ENCODE measurements at regions not wholly inside any gene's neighbourhood (a gene's known extent, or its start where the extent isn't known, plus 50 kb on each side); places are given as distances from the start of the nearest gene placed in this dataset.
"Not testable (repeated sequence)": the region's sequence is repeated elsewhere in the genome, so short reads cannot be mapped to it uniquely, and the experiment has no call there.

DNA sequence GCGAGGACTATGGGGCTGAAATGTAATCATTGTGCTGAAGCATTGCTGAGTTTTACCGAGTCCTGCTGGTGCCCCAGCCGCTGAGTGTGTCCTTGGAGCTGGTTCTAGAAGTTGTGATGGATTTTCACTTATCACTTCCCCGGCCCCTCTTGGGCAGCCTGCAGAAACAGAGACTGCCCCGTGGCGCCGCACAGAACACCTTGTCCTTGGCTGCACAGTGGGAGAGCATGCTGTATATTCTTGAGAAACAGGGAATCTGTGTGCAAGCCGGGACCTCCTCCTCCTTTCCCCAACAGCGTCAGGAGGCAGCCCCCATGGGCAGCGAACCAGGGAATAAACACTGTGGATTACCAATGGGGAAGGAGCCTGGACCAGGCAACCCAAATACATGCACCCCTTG, 90.6 kb upstream of the RUFY1 start:
- ATAC-seq (ENCODE audit: low FRiP score in 2 of 2), result no peak
- Histone ChIP-seq H3K36me3 (no peaks in the 10 kb centered on the region), H3K27me3 (no peaks in the 10 kb centered on the region), H3K4me1 (no peaks in the 10 kb centered on the region), H3K9me3 (peaks cover 0 to 7% (median 0%) of the 10 kb centered on the region in 4 donors), H3K4me3 (no peak overlapping the region), H3K27ac (no peak overlapping the region)
- peak in 1 of 2 donors; percentile 35 for DNase-seq
- TF ChIP-seq EP300 (IDR thresholded peaks at IDR 0.05) (no peak), POLR2A (IDR thresholded peaks at IDR 0.05) (no peak), POLR2AphosphoS5 (IDR thresholded peaks at IDR 0.05) (no peak)
- TF ChIP-seq, protein P1, sequence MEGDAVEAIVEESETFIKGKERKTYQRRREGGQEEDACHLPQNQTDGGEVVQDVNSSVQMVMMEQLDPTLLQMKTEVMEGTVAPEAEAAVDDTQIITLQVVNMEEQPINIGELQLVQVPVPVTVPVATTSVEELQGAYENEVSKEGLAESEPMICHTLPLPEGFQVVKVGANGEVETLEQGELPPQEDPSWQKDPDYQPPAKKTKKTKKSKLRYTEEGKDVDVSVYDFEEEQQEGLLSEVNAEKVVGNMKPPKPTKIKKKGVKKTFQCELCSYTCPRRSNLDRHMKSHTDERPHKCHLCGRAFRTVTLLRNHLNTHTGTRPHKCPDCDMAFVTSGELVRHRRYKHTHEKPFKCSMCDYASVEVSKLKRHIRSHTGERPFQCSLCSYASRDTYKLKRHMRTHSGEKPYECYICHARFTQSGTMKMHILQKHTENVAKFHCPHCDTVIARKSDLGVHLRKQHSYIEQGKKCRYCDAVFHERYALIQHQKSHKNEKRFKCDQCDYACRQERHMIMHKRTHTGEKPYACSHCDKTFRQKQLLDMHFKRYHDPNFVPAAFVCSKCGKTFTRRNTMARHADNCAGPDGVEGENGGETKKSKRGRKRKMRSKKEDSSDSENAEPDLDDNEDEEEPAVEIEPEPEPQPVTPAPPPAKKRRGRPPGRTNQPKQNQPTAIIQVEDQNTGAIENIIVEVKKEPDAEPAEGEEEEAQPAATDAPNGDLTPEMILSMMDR (IDR thresholded peaks at IDR 0.05), result no peak
- 52 to 79% methylated on average over 4 to 10 of the region's 10 CpGs for WGBS, 2 donors

DNA sequence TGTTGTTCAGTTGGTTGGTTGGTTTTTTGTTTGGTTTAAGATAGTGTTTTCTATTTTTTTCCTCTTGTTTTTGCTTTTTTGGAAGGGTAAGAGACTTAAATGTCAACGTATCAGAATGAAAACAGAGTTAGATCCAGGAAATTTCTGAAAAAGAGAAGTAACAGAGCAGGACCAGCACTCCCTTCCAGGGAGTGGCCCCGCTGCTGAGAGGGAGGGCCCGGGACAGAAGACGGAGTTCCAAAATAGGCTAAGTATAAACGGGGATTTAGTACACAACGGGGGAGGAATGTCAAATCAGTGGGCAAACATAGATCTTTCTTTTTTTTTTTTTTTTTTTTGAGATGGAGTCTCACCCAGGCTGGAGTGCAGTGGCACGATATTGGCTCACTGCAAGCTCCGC, 92.7 kb upstream of the RUFY1 start:
- TF ChIP-seq EP300 (IDR thresholded peaks at IDR 0.05) (no peak), POLR2AphosphoS5 (IDR thresholded peaks at IDR 0.05) (no peak), POLR2A (IDR thresholded peaks at IDR 0.05) (no peak)
- TF ChIP-seq, protein P1 (IDR thresholded peaks at IDR 0.05), result no peak
- Histone ChIP-seq H3K4me3 (no peak overlapping the region), H3K27ac (no peak overlapping the region), H3K9me3 (peaks cover 0 to 7% (median 0%) of the 10 kb centered on the region in 4 donors), H3K27me3 (no peaks in the 10 kb centered on the region), H3K36me3 (no peaks in the 10 kb centered on the region), H3K4me1 (no peaks in the 10 kb centered on the region)
- DNase-seq, result no peak
- 63 to 87% methylated on average over 8 of the region's 8 CpGs for WGBS, 2 donors
- no peak for ATAC-seq (ENCODE audit: low FRiP score in 2 of 2)

DNA sequence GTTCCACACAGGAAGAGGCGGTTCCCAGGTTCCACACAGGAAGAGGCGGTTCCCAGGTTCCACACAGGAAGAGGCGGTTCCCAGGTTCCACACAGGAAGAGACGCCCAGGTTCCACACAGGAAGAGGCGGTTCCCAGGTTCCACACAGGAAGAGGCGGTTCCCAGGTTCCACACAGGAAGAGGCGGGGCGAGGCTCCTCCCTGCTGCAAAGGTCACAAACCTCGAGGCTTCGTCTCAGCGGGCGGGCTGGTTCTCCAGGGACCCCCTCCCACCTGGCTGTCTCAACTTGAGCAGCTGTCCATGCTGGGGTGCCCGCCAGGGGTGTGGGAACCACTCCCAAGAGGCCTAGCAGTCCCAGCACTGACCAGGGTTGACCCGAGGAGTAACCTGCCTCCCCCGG, 94.3 kb upstream of the RUFY1 start:
- H3K4me3 ChIP-seq; H3K9me3 ChIP-seq; H3K27me3 ChIP-seq; ATAC-seq (ENCODE audit: low FRiP score in 2 of 2); H3K36me3 ChIP-seq; DNase-seq; H3K4me1 ChIP-seq; H3K27ac ChIP-seq: not testable (repeated sequence)
- WGBS, 2 donors, result 87 to 100% methylated on average over 1 to 13 of the region's 15 CpGs

DNA sequence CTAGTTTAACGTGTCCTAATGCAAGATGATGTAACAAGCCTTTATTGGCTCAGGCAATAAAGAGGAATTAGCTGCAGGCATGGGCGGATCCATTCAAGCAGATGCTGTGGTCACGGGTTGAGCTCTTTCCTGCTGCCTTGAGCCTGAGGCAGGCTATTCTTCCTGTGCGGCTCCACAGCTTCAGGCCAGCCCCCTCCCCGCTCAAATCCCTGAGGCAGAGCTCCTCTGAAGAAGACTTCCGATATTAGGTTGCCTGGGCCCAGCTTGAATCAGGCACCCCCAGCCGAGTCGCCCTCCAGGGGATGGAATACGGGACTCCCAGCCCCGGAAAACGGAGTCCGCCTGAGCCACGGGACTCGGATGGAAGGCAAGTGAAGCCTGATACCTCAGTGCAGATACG, 95.0 kb upstream of the RUFY1 start:
- Histone ChIP-seq H3K36me3 (no peaks in the 10 kb centered on the region), H3K9me3 (peaks cover 0 to 7% (median 0%) of the 10 kb centered on the region in 4 donors), H3K27me3 (no peaks in the 10 kb centered on the region), H3K4me3 (no peak overlapping the region), H3K27ac (no peak overlapping the region), H3K4me1 (no peaks in the 10 kb centered on the region)
- TF ChIP-seq POLR2AphosphoS5 (IDR thresholded peaks at IDR 0.05), result no peak
- TF ChIP-seq EP300 (IDR thresholded peaks at IDR 0.05), result no peak
- TF ChIP-seq, protein P1 (IDR thresholded peaks at IDR 0.05), result no peak
- no peak for TF ChIP-seq POLR2A (IDR thresholded peaks at IDR 0.05)
- ATAC-seq (ENCODE audit: low FRiP score in 2 of 2), result no peak
- 75 to 95% methylated on average over 4 to 15 of the region's 15 CpGs for WGBS, 2 donors
- peak in 1 of 2 donors; percentile 32 for DNase-seq

DNA sequence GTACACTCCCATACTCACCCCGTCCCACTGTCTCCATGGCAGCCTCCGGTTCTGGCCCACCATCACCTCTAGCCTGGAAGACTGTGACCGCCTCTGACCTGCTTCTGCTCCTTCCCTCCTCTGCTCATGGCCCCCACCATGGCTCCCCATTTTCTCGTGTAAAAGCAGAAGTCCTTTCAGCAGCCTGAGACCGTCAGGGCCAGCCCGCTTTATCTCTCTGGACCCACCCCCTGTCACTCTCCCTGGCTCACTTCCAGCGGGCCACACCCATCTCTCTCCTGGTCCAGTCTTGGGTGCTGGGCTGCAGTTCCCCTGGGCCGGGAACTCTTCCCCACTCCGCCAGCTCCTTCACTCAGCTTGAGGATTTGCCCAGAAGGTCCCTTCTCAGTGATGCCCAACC, 96.0 kb upstream of the RUFY1 start:
- DNase-seq (no peak), ATAC-seq (ENCODE audit: low FRiP score in 2 of 2) (no peak)
- H3K4me1 ChIP-seq, result no peaks in the 10 kb centered on the region
- H3K27ac ChIP-seq, result no peak overlapping the region
- no peak overlapping the region for H3K4me3 ChIP-seq
- peaks cover 0 to 7% (median 0%) of the 10 kb centered on the region in 4 donors for H3K9me3 ChIP-seq
- no peak for TF ChIP-seq POLR2AphosphoS5 (IDR thresholded peaks at IDR 0.05)
- TF ChIP-seq, protein P1 (IDR thresholded peaks at IDR 0.05), result no peak
- TF ChIP-seq EP300 (IDR thresholded peaks at IDR 0.05), result no peak
- no peak for TF ChIP-seq POLR2A (IDR thresholded peaks at IDR 0.05)
- 71 to 73% methylated on average over 7 to 9 of the region's 9 CpGs for WGBS, 2 donors
- no peaks in the 10 kb centered on the region for H3K27me3 ChIP-seq
- H3K36me3 ChIP-seq, result no peaks in the 10 kb centered on the region

All from upper lobe of left lung (tissue), 6 donors.